GM18870 (cell line): ENCODE measurements at regions not wholly inside any gene's neighbourhood (a gene's known extent, or its start where the extent isn't known, plus 50 kb on each side); places are given as distances from the start of the nearest gene placed in this dataset.
"Not testable (repeated sequence)": the region's sequence is repeated elsewhere in the genome, so short reads cannot be mapped to it uniquely, and the experiment has no call there.

Experiments
- ATAC-seq: cut with Tn5 transposase; IDR thresholded peaks from one replicate; pipeline ENCODE4 v1.9.1; 2021; ENCODE audit warnings: moderate library complexity; ENCODE audit not compliant: unreplicated experiment

GRCh38 chr1:188762166-188762743 is 1715.4 kb downstream of the BRINP3 start:
- no peak for ATAC-seq

- no peak for ATAC-seq
Measured at GRCh38 chr1:188763541-188763940, 1714.1 kb downstream of the BRINP3 start.

- ATAC-seq, result no peak
Measured at GRCh38 chr1:188769181-188769580, 1708.5 kb downstream of the BRINP3 start.

GRCh38 chr1:188769936-188770335 is 1707.7 kb downstream of the BRINP3 start:
- ATAC-seq, result no peak

- ATAC-seq, result no peak
Measured at GRCh38 chr1:188778578-188778977, 1699.1 kb downstream of the BRINP3 start.

- peak; percentile 97 for ATAC-seq
Measured at GRCh38 chr1:188782220-188782841, 1695.3 kb downstream of the BRINP3 start.

- no peak for ATAC-seq
Measured at GRCh38 chr1:188794969-188795368, 1682.7 kb downstream of the BRINP3 start.

- ATAC-seq, result not testable (repeated sequence)
Measured at GRCh38 chr1:188812153-188812552, 1665.5 kb downstream of the BRINP3 start.

GRCh38 chr1:188812836-188813573 is 1664.7 kb downstream of the BRINP3 start:
- not testable (repeated sequence) for ATAC-seq

- ATAC-seq, result no peak
Measured at GRCh38 chr1:188817814-188818213, 1659.8 kb downstream of the BRINP3 start.

GRCh38 chr1:188822248-188822647 is 1655.4 kb downstream of the BRINP3 start:
- no peak for ATAC-seq

- ATAC-seq, result no peak
Measured at GRCh38 chr1:188825471-188825870, 1652.2 kb downstream of the BRINP3 start.

GRCh38 chr1:188826800-188827199 is 1650.9 kb downstream of the BRINP3 start:
- ATAC-seq, result no peak

- no peak for ATAC-seq
Measured at GRCh38 chr1:188827400-188827799, 1650.3 kb downstream of the BRINP3 start.

- ATAC-seq, result not testable (repeated sequence)
Measured at GRCh38 chr1:188841111-188841696, 1636.5 kb downstream of the BRINP3 start.

GRCh38 chr1:188846468-188846867 is 1631.2 kb downstream of the BRINP3 start:
- ATAC-seq, result no peak

- no peak for ATAC-seq
Measured at GRCh38 chr1:188857526-188858087, 1620.1 kb downstream of the BRINP3 start.

- ATAC-seq, result no peak
Measured at GRCh38 chr1:188867614-188868013, 1610.0 kb downstream of the BRINP3 start.

GRCh38 chr1:188871164-188871563 is 1606.5 kb downstream of the BRINP3 start:
- ATAC-seq, result no peak

- ATAC-seq, result no peak
Measured at GRCh38 chr1:188872376-188872775, 1605.3 kb downstream of the BRINP3 start.

GRCh38 chr1:188877668-188878067 is 1600.0 kb downstream of the BRINP3 start:
- ATAC-seq, result no peak
